Vagina (tissue), 2 donors: ENCODE measurements at regions not wholly inside any gene's neighbourhood (a gene's known extent, or its start where the extent isn't known, plus 50 kb on each side); places are given as distances from the start of the nearest gene placed in this dataset.

Experiments
- CTCF ChIP-seq, 3 experiments: fragments of 450-650 bp in 2 of 3; fragments of 200-600 bp in 1 of 3; sonication (generic) in 1 of 3; IDR thresholded peaks; one replicate each; pipeline ENCODE4 v1.5.1; 2017 to 2019; ENCODE audit warnings: antibody characterized with exemption in 3 of 3, mild to moderate bottlenecking in 2 of 3, moderate library complexity in 2 of 3
- POLR2AphosphoS5 ChIP-seq, 2 donors: sonication (generic); formaldehyde crosslinking; IDR thresholded peaks; one replicate each; pipeline ENCODE4 v1.9.0; 2017; ENCODE audit warnings: antibody characterized with exemption in 2 of 2, mild to moderate bottlenecking in 2 of 2, low read depth in 1 of 2; ENCODE audit not compliant: insufficient read depth in 1 of 2

GRCh38 chr16:86450691-86451090 is 59.6 kb upstream of the FOXF1 start:
- TF ChIP-seq CTCF (IDR thresholded peaks at IDR 0.05) (no peak), POLR2AphosphoS5 (IDR thresholded peaks at IDR 0.05; ENCODE audit: insufficient read depth in 1 of 2, low read depth in 1 of 2) (no peak)
